ES-I3 (cell line): ENCODE measurements at regions not wholly inside any gene's neighbourhood (a gene's known extent, or its start where the extent isn't known, plus 50 kb on each side); places are given as distances from the start of the nearest gene placed in this dataset.

Experiments used
- H3K36me3 ChIP-seq: 2 replicates; pipeline ENCODE4 v1.6.1; 2013; ENCODE audit warnings: mild to moderate bottlenecking, low read length, control low read depth, moderate library complexity; ENCODE audit not compliant: insufficient read depth
- H3K4me1 ChIP-seq: 2 replicates; pipeline ENCODE4 v1.6.1; 2013; ENCODE audit warnings: mild to moderate bottlenecking, control low read depth, low read length; ENCODE audit not compliant: insufficient read depth
- H3K9ac ChIP-seq: 2 replicates; pipeline ENCODE4 v1.6.1; 2013; ENCODE audit warnings: low read depth, mild to moderate bottlenecking, low read length, moderate library complexity
- H3K9me3 ChIP-seq: 2 replicates; pipeline ENCODE4 v1.6.1; 2013; ENCODE audit warnings: mild to moderate bottlenecking, low read length, moderate library complexity; ENCODE audit not compliant: control insufficient read depth, insufficient read depth

GRCh38 chr13:26965952-26966700 lies 205.5 kb downstream of the USP12 start:
- no peaks in the 10 kb centered on the region for H3K9me3 ChIP-seq
- no peak overlapping the region for H3K9ac ChIP-seq
- H3K36me3 ChIP-seq, result no peaks in the 10 kb centered on the region
- H3K4me1 ChIP-seq, result peaks cover 5% of the 10 kb centered on the region; the same call in 1 of the 2 replicates

DNA sequence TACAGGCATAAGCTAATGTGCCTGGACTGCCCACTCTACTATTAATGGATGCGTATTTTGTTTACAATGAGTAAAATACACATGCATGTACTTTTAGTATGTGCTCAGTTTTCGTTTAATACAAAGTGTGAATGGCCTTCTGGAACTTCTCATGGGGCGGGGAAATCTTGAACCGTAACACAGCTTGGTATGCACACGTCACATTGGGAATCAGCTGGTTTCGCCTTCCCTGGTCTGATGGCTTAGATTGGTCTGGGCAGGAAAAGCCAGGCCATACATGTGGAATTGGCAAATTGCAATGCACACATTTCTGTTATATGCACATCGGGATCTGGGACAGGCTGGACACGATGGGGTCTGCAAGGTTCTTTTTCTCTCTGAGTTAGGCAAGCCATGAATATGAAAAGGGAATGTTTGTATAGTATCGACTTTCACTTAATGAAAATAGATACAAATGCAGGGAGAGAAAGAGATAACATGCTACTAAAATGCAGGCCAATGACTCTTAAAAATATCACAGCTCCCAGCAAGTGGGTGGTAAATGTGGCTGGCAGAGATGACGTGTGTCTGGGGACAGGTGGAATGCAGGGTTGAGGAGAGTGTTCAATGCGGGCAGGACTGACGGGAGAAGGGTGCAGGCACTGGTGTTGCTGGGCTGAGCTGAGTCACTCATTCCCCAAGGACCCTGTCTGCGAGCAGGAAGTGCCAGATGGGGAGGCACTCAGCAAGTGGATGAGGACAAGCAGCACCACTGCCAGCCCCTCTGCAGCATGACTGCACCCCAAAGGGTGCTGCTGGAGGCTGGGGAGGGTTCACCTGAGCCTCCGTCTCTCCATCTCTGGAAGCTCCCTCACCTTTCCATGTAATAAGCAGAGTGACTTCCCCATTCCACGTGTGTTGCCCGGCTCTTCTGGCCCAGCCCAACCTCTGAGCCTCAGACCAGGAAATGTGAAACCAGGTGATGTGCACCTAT lies 204.0 kb upstream of the GPR12 start:
- Histone ChIP-seq H3K4me1 (peaks cover 5% of the 10 kb centered on the region; the same call in 1 of the 2 replicates), H3K9me3 (no peaks in the 10 kb centered on the region), H3K36me3 (no peaks in the 10 kb centered on the region), H3K9ac (no peak overlapping the region)

DNA sequence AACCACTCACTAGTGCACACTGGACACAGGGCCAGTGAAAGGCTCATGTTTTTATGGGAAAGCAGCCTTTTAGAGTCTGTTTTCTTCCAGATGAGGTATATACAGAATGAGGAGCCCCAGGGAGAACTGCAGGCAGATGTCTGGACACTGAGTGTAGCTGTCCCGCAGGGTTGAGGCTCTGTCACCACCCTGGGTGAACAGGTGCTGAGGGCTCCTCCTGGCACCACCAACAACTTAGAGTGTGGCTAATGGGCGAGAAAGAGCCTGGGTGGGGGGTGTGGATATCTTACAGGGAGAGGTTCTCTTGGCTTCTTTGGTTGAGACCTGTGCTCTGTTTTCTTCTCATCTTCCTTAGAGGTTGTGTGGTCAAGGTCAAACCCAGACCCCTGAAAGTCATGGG lies 202.1 kb upstream of the GPR12 start:
- H3K4me1 ChIP-seq, result 0 out of 2 replicates have a peak, but pooled peaks cover 5% of the 10 kb centered on the region
- no peak overlapping the region for H3K9ac ChIP-seq
- no peaks in the 10 kb centered on the region for H3K36me3 ChIP-seq
- no peaks in the 10 kb centered on the region for H3K9me3 ChIP-seq

DNA sequence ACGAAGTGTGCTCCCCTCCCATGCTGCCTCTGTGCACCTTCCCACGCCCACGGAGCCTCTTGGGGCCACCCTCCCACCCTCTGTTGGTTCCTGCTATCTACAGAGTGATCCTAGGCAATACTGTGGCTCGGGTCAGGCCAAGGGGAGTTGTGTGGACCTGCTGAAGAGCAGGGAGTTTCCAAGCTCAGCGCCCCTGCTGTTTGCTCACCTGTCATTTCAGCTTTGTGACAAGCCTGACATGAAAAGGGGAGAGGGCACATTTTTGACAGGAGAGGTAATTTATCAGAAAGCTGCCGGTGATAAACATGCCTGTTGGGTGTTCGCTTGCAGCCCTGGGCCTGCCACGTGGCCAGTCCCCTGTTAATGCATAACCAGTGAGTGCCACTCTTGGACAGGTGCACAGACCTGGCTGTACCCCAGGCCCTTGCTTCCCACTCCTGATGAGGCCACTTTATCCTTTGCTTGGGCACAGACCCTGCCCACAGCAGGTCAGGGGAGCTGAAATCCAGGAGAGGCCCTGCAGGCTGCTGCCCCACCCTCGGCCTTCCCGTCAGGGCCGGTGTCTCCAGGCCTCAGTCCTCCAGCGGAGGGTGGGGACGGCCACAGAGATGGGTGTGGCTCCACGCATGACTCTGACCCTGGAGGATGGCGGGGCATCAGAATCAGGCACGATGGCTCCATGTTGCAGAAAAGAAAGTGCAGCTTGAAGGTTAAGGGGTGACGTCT lies 201.5 kb upstream of the GPR12 start:
- Histone ChIP-seq H3K36me3 (no peaks in the 10 kb centered on the region), H3K4me1 (0 out of 2 replicates have a peak, but pooled peaks cover 5% of the 10 kb centered on the region), H3K9ac (no peak overlapping the region), H3K9me3 (no peaks in the 10 kb centered on the region)

GRCh38 chr13:26957182-26957581 lies 196.6 kb upstream of the GPR12 start:
- no peaks in the 10 kb centered on the region for H3K4me1 ChIP-seq
- H3K36me3 ChIP-seq, result no peaks in the 10 kb centered on the region
- no peak overlapping the region for H3K9ac ChIP-seq
- H3K9me3 ChIP-seq, result no peaks in the 10 kb centered on the region

- Histone ChIP-seq H3K4me1 (no peaks in the 10 kb centered on the region), H3K9ac (no peak overlapping the region), H3K36me3 (no peaks in the 10 kb centered on the region), H3K9me3 (no peaks in the 10 kb centered on the region)
Observed at GRCh38 chr13:26956522-26957142, 196.0 kb upstream of the GPR12 start.

GRCh38 chr13:26954976-26955375 lies 194.4 kb upstream of the GPR12 start:
- no peak overlapping the region for H3K9ac ChIP-seq
- H3K36me3 ChIP-seq, result no peaks in the 10 kb centered on the region
- no peaks in the 10 kb centered on the region for H3K4me1 ChIP-seq
- H3K9me3 ChIP-seq, result no peaks in the 10 kb centered on the region

GRCh38 chr13:26953291-26953690 lies 192.7 kb upstream of the GPR12 start:
- H3K9me3 ChIP-seq, result no peaks in the 10 kb centered on the region
- H3K4me1 ChIP-seq, result no peaks in the 10 kb centered on the region
- no peak overlapping the region for H3K9ac ChIP-seq
- no peaks in the 10 kb centered on the region for H3K36me3 ChIP-seq

- H3K36me3 ChIP-seq, result no peaks in the 10 kb centered on the region
- no peak overlapping the region for H3K9ac ChIP-seq
- H3K4me1 ChIP-seq, result no peaks in the 10 kb centered on the region
- H3K9me3 ChIP-seq, result no peaks in the 10 kb centered on the region
Observed at GRCh38 chr13:26952551-26953143, 192.1 kb upstream of the GPR12 start.

DNA sequence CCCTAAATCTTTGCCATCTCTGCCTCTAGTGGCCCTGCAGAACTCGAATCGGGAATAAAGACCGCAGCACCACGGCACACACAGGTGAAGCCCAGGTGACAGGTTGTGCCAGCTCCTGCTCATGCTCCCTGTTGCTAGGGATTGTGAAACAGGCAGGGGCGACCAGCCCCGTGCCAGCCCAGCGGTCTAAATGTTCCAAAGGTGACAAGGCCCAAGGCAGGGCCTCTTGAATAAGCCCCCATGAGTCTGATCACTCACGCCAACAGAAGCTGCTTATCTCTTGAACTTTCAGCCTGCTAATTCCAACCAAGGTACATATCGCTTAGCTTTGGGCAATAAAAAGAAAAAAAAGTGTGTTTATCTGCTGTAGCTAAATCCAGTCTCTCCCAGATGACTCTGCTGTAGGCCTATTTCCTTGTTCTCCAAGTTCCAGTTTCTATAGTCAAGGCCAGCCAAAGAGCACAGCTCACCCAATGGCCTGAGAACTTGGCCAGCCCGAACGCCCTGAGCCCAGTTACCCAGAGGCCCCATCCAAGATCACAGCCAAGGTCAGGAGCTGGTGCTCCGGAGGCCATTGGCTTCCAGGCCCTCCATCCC lies 191.1 kb upstream of the GPR12 start:
- Histone ChIP-seq H3K9ac (no peak overlapping the region), H3K36me3 (no peaks in the 10 kb centered on the region), H3K9me3 (no peaks in the 10 kb centered on the region), H3K4me1 (no peaks in the 10 kb centered on the region)

GRCh38 chr13:26950968-26951367 lies 190.4 kb upstream of the GPR12 start:
- Histone ChIP-seq H3K9ac (no peak overlapping the region), H3K4me1 (no peaks in the 10 kb centered on the region), H3K36me3 (no peaks in the 10 kb centered on the region), H3K9me3 (no peaks in the 10 kb centered on the region)

DNA sequence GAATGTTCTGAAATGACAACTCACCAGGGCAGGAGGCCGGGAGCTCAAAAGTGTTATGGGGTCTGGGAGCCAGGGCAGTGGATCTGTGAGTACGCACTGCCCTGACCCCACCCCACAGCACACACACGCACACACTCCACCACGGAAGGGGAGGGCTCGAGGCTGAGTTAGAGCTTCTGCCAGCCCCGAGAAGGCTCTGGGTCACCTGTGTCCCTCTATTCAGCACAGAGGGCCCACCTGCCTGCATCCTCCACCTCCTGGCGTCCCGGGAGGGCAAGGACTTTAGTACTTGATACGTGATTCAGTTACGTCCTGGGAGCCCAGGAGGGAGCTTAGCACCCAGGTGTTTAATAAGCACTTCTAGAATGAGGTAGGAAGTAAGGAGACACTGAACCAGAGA lies 190.0 kb upstream of the GPR12 start:
- Histone ChIP-seq H3K9ac (no peak overlapping the region), H3K4me1 (no peaks in the 10 kb centered on the region), H3K36me3 (no peaks in the 10 kb centered on the region), H3K9me3 (no peaks in the 10 kb centered on the region)

- H3K4me1 ChIP-seq, result no peaks in the 10 kb centered on the region
- no peak overlapping the region for H3K9ac ChIP-seq
Observed at GRCh38 chr13:26949701-26950502, 189.3 kb upstream of the GPR12 start.

More at GRCh38 chr13:26949701-26950502, 189.3 kb upstream of the GPR12 start:
- H3K36me3 ChIP-seq, result no peaks in the 10 kb centered on the region
- H3K9me3 ChIP-seq, result no peaks in the 10 kb centered on the region
